ENCODE measurements at regions not wholly inside any gene's neighbourhood (a gene's known extent, or its start where the extent isn't known, plus 50 kb on each side); places are given as distances from the start of the nearest gene placed in this dataset.

DNA sequence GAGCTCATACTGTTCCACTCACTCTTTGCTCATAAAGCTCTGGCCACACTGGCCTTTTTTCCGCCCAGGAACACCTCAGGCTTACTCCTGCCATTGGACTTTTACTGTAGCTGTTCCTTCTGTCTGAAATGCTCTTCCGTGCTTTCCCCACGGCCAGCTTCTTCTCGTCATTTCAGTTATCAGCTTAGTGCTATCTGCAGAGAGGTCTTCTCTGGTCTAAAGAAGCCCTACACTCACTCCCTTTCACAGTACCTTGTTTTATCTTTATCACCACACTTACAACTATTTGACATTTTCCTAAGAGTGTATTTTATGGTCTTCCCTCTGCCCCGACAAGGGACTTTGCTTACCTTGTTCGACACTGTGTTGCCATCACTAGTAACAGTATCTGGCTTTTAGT, 388.1 kb upstream of the SPRED2 start:
- H3K9me3 ChIP-seq: no peaks in the 10 kb centered on the region
- H3K79me2 ChIP-seq (ENCODE audit: insufficient read depth): no peaks in the 10 kb centered on the region
- H3K4me3 ChIP-seq (ENCODE audit: low read depth in 2 of 2, low read length in 1 of 2): no peak overlapping the region
- no peak overlapping the region for H3K4me2 ChIP-seq
- 29% methylated on average over 6 of the region's 6 CpGs for WGBS (ENCODE audit: low lambda C conversion rate)
- H3K9ac ChIP-seq: no peak overlapping the region
- H4K20me1 ChIP-seq (ENCODE audit: insufficient read depth): no peaks in the 10 kb centered on the region
- H3F3A ChIP-seq (replicated peaks; ENCODE audit: insufficient read depth): no peaks in the 10 kb centered on the region
- H3K9me2 ChIP-seq: no peaks in the 10 kb centered on the region
- CTCF ChIA-PET: no interaction called here
- H3K36me3 ChIP-seq (replicated peaks in 1 of 2; ENCODE audit: control insufficient read depth in 1 of 2, insufficient read depth in 2 of 2, low read length in 1 of 2): no peaks in the 10 kb centered on the region
- H3K27ac ChIP-seq (ENCODE audit: low read depth in 2 of 2, low read length in 1 of 2): no peak overlapping the region
- H3K27me3 ChIP-seq (ENCODE audit: insufficient read depth): no peaks in the 10 kb centered on the region
- no peak for TF ChIP-seq MXI1 (IDR thresholded peaks at IDR 0.05; ENCODE audit: low read depth, low read length)
- TF ChIP-seq, protein P1, sequence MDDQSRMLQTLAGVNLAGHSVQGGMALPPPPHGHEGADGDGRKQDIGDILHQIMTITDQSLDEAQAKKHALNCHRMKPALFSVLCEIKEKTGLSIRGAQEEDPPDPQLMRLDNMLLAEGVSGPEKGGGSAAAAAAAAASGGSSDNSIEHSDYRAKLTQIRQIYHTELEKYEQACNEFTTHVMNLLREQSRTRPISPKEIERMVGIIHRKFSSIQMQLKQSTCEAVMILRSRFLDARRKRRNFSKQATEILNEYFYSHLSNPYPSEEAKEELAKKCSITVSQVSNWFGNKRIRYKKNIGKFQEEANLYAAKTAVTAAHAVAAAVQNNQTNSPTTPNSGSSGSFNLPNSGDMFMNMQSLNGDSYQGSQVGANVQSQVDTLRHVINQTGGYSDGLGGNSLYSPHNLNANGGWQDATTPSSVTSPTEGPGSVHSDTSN (IDR thresholded peaks at IDR 0.05): no peak
- no peak for TF ChIP-seq TAF1 (IDR thresholded peaks at IDR 0.05; ENCODE audit: borderline replicate concordance, low read depth, low read length)
- TF ChIP-seq RAD21 (IDR thresholded peaks at IDR 0.05; ENCODE audit: low read length): no peak
- no peak for TF ChIP-seq TCF12 (IDR thresholded peaks at IDR 0.05)
- TF ChIP-seq, protein P2, sequence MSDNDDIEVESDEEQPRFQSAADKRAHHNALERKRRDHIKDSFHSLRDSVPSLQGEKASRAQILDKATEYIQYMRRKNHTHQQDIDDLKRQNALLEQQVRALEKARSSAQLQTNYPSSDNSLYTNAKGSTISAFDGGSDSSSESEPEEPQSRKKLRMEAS (IDR thresholded peaks at IDR 0.05; ENCODE audit: low read depth): no peak
- TF ChIP-seq, protein P3, sequence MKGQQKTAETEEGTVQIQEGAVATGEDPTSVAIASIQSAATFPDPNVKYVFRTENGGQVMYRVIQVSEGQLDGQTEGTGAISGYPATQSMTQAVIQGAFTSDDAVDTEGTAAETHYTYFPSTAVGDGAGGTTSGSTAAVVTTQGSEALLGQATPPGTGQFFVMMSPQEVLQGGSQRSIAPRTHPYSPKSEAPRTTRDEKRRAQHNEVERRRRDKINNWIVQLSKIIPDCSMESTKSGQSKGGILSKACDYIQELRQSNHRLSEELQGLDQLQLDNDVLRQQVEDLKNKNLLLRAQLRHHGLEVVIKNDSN (IDR thresholded peaks at IDR 0.05; ENCODE audit: borderline replicate concordance, low read depth): no peak
- TF ChIP-seq ELF1 (IDR thresholded peaks at IDR 0.05): no peak
- no peak for TF ChIP-seq FOXJ3 (CRISPR knock-in tag; IDR thresholded peaks at IDR 0.05)
- no peak for TF ChIP-seq TEAD4 (IDR thresholded peaks at IDR 0.05; ENCODE audit: borderline replicate concordance, insufficient read depth)
- TF ChIP-seq GABPA (IDR thresholded peaks at IDR 0.05; ENCODE audit: low read depth): no peak
- no peak for TF ChIP-seq CHD2 (IDR thresholded peaks at IDR 0.05; ENCODE audit: low read length, partially characterized antibody)
- TF ChIP-seq, protein P4, sequence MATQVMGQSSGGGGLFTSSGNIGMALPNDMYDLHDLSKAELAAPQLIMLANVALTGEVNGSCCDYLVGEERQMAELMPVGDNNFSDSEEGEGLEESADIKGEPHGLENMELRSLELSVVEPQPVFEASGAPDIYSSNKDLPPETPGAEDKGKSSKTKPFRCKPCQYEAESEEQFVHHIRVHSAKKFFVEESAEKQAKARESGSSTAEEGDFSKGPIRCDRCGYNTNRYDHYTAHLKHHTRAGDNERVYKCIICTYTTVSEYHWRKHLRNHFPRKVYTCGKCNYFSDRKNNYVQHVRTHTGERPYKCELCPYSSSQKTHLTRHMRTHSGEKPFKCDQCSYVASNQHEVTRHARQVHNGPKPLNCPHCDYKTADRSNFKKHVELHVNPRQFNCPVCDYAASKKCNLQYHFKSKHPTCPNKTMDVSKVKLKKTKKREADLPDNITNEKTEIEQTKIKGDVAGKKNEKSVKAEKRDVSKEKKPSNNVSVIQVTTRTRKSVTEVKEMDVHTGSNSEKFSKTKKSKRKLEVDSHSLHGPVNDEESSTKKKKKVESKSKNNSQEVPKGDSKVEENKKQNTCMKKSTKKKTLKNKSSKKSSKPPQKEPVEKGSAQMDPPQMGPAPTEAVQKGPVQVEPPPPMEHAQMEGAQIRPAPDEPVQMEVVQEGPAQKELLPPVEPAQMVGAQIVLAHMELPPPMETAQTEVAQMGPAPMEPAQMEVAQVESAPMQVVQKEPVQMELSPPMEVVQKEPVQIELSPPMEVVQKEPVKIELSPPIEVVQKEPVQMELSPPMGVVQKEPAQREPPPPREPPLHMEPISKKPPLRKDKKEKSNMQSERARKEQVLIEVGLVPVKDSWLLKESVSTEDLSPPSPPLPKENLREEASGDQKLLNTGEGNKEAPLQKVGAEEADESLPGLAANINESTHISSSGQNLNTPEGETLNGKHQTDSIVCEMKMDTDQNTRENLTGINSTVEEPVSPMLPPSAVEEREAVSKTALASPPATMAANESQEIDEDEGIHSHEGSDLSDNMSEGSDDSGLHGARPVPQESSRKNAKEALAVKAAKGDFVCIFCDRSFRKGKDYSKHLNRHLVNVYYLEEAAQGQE (IDR thresholded peaks at IDR 0.05; ENCODE audit: low read depth, low read length): no peak
- no peak for TF ChIP-seq RFX5 (IDR thresholded peaks at IDR 0.05; ENCODE audit: low read length)
- no peak for TF ChIP-seq EZH2phosphoT487 (IDR thresholded peaks at IDR 0.05; ENCODE audit: borderline replicate concordance, low read depth)
- TF ChIP-seq NFIC (IDR thresholded peaks at IDR 0.05; ENCODE audit: borderline replicate concordance): no peak
- H2AFZ ChIP-seq (ENCODE audit: low read depth): no peak overlapping the region
- no peak for DNase-seq
- POLR2A ChIA-PET: no interaction called here
- H3K4me1 ChIP-seq (ENCODE audit: control insufficient read depth in 1 of 2, insufficient read depth in 2 of 2, low read depth in 1 of 2, low read length in 1 of 2): no peaks in the 10 kb centered on the region
